Natural killer cell (primary cell): ENCODE measurements at regions not wholly inside any gene's neighbourhood (a gene's known extent, or its start where the extent isn't known, plus 50 kb on each side); places are given as distances from the start of the nearest gene placed in this dataset.
"Not testable (repeated sequence)": the region's sequence is repeated elsewhere in the genome, so short reads cannot be mapped to it uniquely, and the experiment has no call there.

Source experiments
- ATAC-seq, 3 donors: fragments of 150-1000 bp in 2 of 3; fragments of 200-7000 bp in 1 of 3; cut with Tn5 transposase; 1 replicate in 1 of 3; 2 replicates in 2 of 3; pipeline ENCODE4 v1.10.0; 2021; ENCODE audit warnings: mild to moderate bottlenecking in 2 of 3, moderate library complexity in 2 of 3
- DNase-seq, 2 donors: peaks; one replicate each; pipeline versions ENCODE4 v3.0.0 to v3.0.0-alpha.2; 2013 to 2021; ENCODE audit warnings: mixed read lengths in 1 of 2
- H3K27ac ChIP-seq: one replicate; pipeline ENCODE4 v1.5.1; 2013; ENCODE audit warnings: mild to moderate bottlenecking, low read length
- H3K27me3 ChIP-seq: one replicate; pipeline ENCODE4 v1.6.1; 2013; ENCODE audit warnings: low read length; ENCODE audit not compliant: control insufficient read depth, insufficient read depth
- H3K36me3 ChIP-seq: one replicate; pipeline ENCODE4 v1.6.1; 2013; ENCODE audit warnings: low read length; ENCODE audit not compliant: control insufficient read depth, insufficient read depth
- H3K4me1 ChIP-seq: one replicate; pipeline ENCODE4 v1.6.1; 2013; ENCODE audit warnings: low read length; ENCODE audit not compliant: control insufficient read depth, insufficient read depth
- H3K4me3 ChIP-seq: one replicate; pipeline ENCODE4 v1.5.1; 2013; ENCODE audit warnings: low read length
- H3K9me3 ChIP-seq: one replicate; pipeline ENCODE4 v1.6.1; 2013; ENCODE audit warnings: low read length; ENCODE audit not compliant: control insufficient read depth, insufficient read depth
- H3K27ac Mint-ChIP-seq, 2 donors: one replicate each; pipeline ENCODE4 v1.8.0; 2022; ENCODE audit warnings: mild to moderate bottlenecking in 2 of 2, mixed read lengths in 2 of 2, moderate library complexity in 1 of 2
- H3K27me3 Mint-ChIP-seq, 2 donors: one replicate each; pipeline ENCODE4 v1.8.0; 2022; ENCODE audit warnings: low read depth in 2 of 2, mixed read lengths in 2 of 2
- H3K36me3 Mint-ChIP-seq: one replicate; pipeline ENCODE4 v1.8.0; 2022; ENCODE audit warnings: mixed read lengths
- H3K4me1 Mint-ChIP-seq, 2 donors: one replicate each; pipeline ENCODE4 v1.8.0; 2022; ENCODE audit warnings: mixed read lengths in 2 of 2
- H3K4me3 Mint-ChIP-seq: one replicate; pipeline ENCODE4 v1.8.0; 2022; ENCODE audit warnings: mild to moderate bottlenecking, moderate library complexity, mixed read lengths
- H3K9me3 Mint-ChIP-seq, 2 donors: one replicate each; pipeline ENCODE4 v1.8.0; 2022; ENCODE audit warnings: mixed read lengths in 2 of 2
- WGBS: methylation state at CpG from one replicate; pipeline ENCODE4 v1.1.7; 2013; ENCODE audit warnings: missing lambda C conversion rate; ENCODE audit not compliant: insufficient coverage; 5-methylcytosine and 5-hydroxymethylcytosine counted together
- intact Hi-C: fragments of 100-400 bp; cut with micrococcal nuclease; formaldehyde crosslinking; loops from one replicate; pipeline ENCODE4 v1.14.2; 2022

- H3K27ac Mint-ChIP-seq, result not testable (repeated sequence)
These were observed 99.1 kb downstream of the MALL start for GRCh38 chr2:110016381-110017092.

GRCh38 chr2:110020269-110020668 lies 95.4 kb downstream of the MALL start:
- H3K27ac Mint-ChIP-seq, H3K4me3 ChIP-seq, H3K4me1 ChIP-seq, ATAC-seq, H3K9me3 Mint-ChIP-seq, H3K27me3 ChIP-seq, H3K27me3 Mint-ChIP-seq, DNase-seq, H3K9me3 ChIP-seq, H3K27ac ChIP-seq, H3K4me3 Mint-ChIP-seq, H3K36me3 Mint-ChIP-seq, H3K36me3 ChIP-seq, intact Hi-C loops, H3K4me1 Mint-ChIP-seq: not testable (repeated sequence)

More at GRCh38 chr2:110016381-110017092, 99.1 kb downstream of the MALL start:
- H3K9me3 Mint-ChIP-seq, intact Hi-C loops, H3K4me3 Mint-ChIP-seq, ATAC-seq, H3K4me1 ChIP-seq, H3K27me3 ChIP-seq, H3K4me3 ChIP-seq, H3K4me1 Mint-ChIP-seq, DNase-seq, H3K36me3 ChIP-seq, H3K9me3 ChIP-seq, H3K27me3 Mint-ChIP-seq, H3K36me3 Mint-ChIP-seq, H3K27ac ChIP-seq: not testable (repeated sequence)
- WGBS, result no CpG with 5 or more reads among the region's 5 CpGs

- H3K4me1 Mint-ChIP-seq, intact Hi-C loops, H3K4me3 ChIP-seq, H3K4me1 ChIP-seq, H3K4me3 Mint-ChIP-seq, H3K36me3 ChIP-seq, H3K27me3 Mint-ChIP-seq, H3K27me3 ChIP-seq, H3K27ac ChIP-seq, H3K27ac Mint-ChIP-seq, DNase-seq, H3K9me3 ChIP-seq, H3K36me3 Mint-ChIP-seq, H3K9me3 Mint-ChIP-seq: not testable (repeated sequence)
- no CpG with 5 or more reads among the region's 9 CpGs for WGBS
- peak in 1 of 3 donors; percentile 6 for ATAC-seq
These were observed 93.3 kb downstream of the MALL start for GRCh38 chr2:110022278-110022677.

GRCh38 chr2:110026126-110026785 lies 89.4 kb downstream of the MALL start:
- H3K27ac Mint-ChIP-seq, H3K4me1 ChIP-seq, H3K4me3 ChIP-seq, intact Hi-C loops, ATAC-seq, H3K4me1 Mint-ChIP-seq, DNase-seq, H3K9me3 Mint-ChIP-seq, H3K36me3 ChIP-seq, H3K36me3 Mint-ChIP-seq, H3K4me3 Mint-ChIP-seq, H3K27ac ChIP-seq, H3K27me3 Mint-ChIP-seq, H3K9me3 ChIP-seq, H3K27me3 ChIP-seq: not testable (repeated sequence)
- no CpG with 5 or more reads among the region's 8 CpGs for WGBS

GRCh38 chr2:110028411-110028810 lies 87.2 kb downstream of the MALL start:
- ATAC-seq, H3K27me3 ChIP-seq, H3K4me3 ChIP-seq, H3K36me3 Mint-ChIP-seq, H3K9me3 Mint-ChIP-seq, DNase-seq, H3K27ac Mint-ChIP-seq, H3K36me3 ChIP-seq, H3K4me1 ChIP-seq, H3K4me3 Mint-ChIP-seq, intact Hi-C loops, H3K4me1 Mint-ChIP-seq, H3K9me3 ChIP-seq, H3K27ac ChIP-seq, H3K27me3 Mint-ChIP-seq: not testable (repeated sequence)
- 83% methylated on average over 3 of the region's 11 CpGs for WGBS

- intact Hi-C loops, H3K9me3 Mint-ChIP-seq, H3K27me3 Mint-ChIP-seq, H3K9me3 ChIP-seq, H3K36me3 Mint-ChIP-seq, H3K4me3 Mint-ChIP-seq, H3K27ac ChIP-seq, DNase-seq, H3K36me3 ChIP-seq, H3K4me1 ChIP-seq, H3K27me3 ChIP-seq, ATAC-seq, H3K27ac Mint-ChIP-seq, H3K4me1 Mint-ChIP-seq, H3K4me3 ChIP-seq: not testable (repeated sequence)
- 60% methylated on average over 1 of the region's 6 CpGs for WGBS
These were observed 84.7 kb downstream of the MALL start for GRCh38 chr2:110030894-110031293.

GRCh38 chr2:110031722-110032327 lies 83.8 kb downstream of the MALL start:
- WGBS, result no CpG with 5 or more reads among the region's 3 CpGs
- H3K36me3 Mint-ChIP-seq, H3K4me1 ChIP-seq, H3K27me3 Mint-ChIP-seq, H3K4me1 Mint-ChIP-seq, H3K27ac Mint-ChIP-seq, intact Hi-C loops, ATAC-seq, DNase-seq, H3K4me3 ChIP-seq, H3K9me3 Mint-ChIP-seq, H3K4me3 Mint-ChIP-seq, H3K9me3 ChIP-seq, H3K36me3 ChIP-seq, H3K27me3 ChIP-seq, H3K27ac ChIP-seq: not testable (repeated sequence)
